ENCODE measurements at regions not wholly inside any gene's neighbourhood (a gene's known extent, or its start where the extent isn't known, plus 50 kb on each side); places are given as distances from the start of the nearest gene placed in this dataset.

DNA sequence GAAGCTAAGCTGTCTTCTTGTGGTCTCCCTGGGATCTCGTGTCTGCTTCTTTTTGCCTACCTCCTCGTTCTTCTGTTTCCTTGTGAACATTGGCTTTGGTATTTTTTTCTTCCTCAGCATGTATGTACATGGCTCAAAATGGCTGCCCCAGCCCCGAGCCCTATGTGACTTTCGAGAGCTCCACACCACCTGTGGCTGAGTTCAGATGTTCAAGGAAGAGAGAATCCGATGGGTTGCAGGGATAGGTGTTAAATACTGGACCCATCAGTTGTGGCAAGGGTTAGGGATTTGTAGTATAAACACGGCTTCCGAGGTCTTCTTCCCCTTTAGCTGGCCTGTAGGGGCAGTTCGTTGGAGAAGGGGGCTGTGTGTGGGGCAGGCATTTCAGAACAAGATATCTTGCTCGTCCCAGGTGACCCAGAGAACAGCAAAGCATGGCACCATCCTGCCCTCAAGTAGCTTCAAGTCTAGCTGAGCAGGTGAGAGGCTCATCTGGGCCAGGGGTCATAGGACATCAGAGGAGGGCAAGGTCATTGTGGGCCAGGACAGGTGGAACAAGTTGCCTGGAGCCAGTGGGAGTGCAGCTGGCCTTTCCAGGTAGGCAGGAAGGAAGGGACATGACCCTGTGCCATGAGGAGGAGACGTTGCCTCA, 57.2 kb upstream of the COMTD1 start:
- H3K4me2 ChIP-seq = no peak overlapping the region
- no peaks in the 10 kb centered on the region for H4K20me1 ChIP-seq (ENCODE audit: insufficient read depth)
- WGBS (ENCODE audit: low lambda C conversion rate) = 88% methylated on average over 10 of the region's 10 CpGs
- no peaks in the 10 kb centered on the region for H3K9me2 ChIP-seq
- no peaks in the 10 kb centered on the region for H3F3A ChIP-seq (replicated peaks; ENCODE audit: insufficient read depth)
- H3K27ac ChIP-seq (ENCODE audit: low read depth in 2 of 2, low read length in 1 of 2) = no peak overlapping the region
- CTCF ChIA-PET = interaction anchor here (0.8 to 3.1 kb wide), 2 partner anchors 11 to 744 kb away, joined by 3 to 10 read pairs; no protein-coding TSS in a partner anchor
- H3K27me3 ChIP-seq (ENCODE audit: insufficient read depth) = no peaks in the 10 kb centered on the region
- H3K4me3 ChIP-seq (ENCODE audit: low read depth in 2 of 2, low read length in 1 of 2) = no peak overlapping the region
- POLR2A ChIA-PET = no interaction called here
- no peak overlapping the region for H2AFZ ChIP-seq (ENCODE audit: low read depth)
- H3K79me2 ChIP-seq (ENCODE audit: insufficient read depth) = no peaks in the 10 kb centered on the region
- TF ChIP-seq NRF1 (IDR thresholded peaks at IDR 0.05; ENCODE audit: low read depth, low read length) (no peak), RAD21 (IDR thresholded peaks at IDR 0.05; ENCODE audit: low read length) (no peak), TCF12 (IDR thresholded peaks at IDR 0.05) (no peak), GATA2 (CRISPR knock-in tag; IDR thresholded peaks at IDR 0.05) (no peak), JUND (IDR thresholded peaks at IDR 0.05) (no peak), CHD2 (IDR thresholded peaks at IDR 0.05; ENCODE audit: low read length, partially characterized antibody) (no peak), FOSL2 (IDR thresholded peaks at IDR 0.05; ENCODE audit: borderline replicate concordance, low read depth) (no peak), RFX5 (IDR thresholded peaks at IDR 0.05; ENCODE audit: low read length) (no peak), TEAD4 (IDR thresholded peaks at IDR 0.05; ENCODE audit: borderline replicate concordance, insufficient read depth) (no peak), EP300 (IDR thresholded peaks at IDR 0.05; ENCODE audit: borderline replicate concordance in 1 of 2, low read depth in 1 of 2, low read length in 1 of 2) (no peak), MEF2A (IDR thresholded peaks at IDR 0.05; ENCODE audit: borderline replicate concordance, low read depth) (no peak), MXI1 (IDR thresholded peaks at IDR 0.05; ENCODE audit: low read depth, low read length) (no peak), YY1 (IDR thresholded peaks at IDR 0.05; ENCODE audit: low read depth) (no peak), TAF1 (IDR thresholded peaks at IDR 0.05; ENCODE audit: borderline replicate concordance, low read depth, low read length) (no peak), USF2 (IDR thresholded peaks at IDR 0.05; ENCODE audit: borderline replicate concordance, low read depth, low read length) (no peak), FOXM1 (IDR thresholded peaks at IDR 0.05; ENCODE audit: low read depth) (no peak)
- TF ChIP-seq, protein P1, sequence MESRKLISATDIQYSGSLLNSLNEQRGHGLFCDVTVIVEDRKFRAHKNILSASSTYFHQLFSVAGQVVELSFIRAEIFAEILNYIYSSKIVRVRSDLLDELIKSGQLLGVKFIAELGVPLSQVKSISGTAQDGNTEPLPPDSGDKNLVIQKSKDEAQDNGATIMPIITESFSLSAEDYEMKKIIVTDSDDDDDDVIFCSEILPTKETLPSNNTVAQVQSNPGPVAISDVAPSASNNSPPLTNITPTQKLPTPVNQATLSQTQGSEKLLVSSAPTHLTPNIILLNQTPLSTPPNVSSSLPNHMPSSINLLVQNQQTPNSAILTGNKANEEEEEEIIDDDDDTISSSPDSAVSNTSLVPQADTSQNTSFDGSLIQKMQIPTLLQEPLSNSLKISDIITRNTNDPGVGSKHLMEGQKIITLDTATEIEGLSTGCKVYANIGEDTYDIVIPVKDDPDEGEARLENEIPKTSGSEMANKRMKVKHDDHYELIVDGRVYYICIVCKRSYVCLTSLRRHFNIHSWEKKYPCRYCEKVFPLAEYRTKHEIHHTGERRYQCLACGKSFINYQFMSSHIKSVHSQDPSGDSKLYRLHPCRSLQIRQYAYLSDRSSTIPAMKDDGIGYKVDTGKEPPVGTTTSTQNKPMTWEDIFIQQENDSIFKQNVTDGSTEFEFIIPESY (IDR thresholded peaks at IDR 0.05; ENCODE audit: borderline replicate concordance, low read depth) = no peak
- TF ChIP-seq, protein P2, sequence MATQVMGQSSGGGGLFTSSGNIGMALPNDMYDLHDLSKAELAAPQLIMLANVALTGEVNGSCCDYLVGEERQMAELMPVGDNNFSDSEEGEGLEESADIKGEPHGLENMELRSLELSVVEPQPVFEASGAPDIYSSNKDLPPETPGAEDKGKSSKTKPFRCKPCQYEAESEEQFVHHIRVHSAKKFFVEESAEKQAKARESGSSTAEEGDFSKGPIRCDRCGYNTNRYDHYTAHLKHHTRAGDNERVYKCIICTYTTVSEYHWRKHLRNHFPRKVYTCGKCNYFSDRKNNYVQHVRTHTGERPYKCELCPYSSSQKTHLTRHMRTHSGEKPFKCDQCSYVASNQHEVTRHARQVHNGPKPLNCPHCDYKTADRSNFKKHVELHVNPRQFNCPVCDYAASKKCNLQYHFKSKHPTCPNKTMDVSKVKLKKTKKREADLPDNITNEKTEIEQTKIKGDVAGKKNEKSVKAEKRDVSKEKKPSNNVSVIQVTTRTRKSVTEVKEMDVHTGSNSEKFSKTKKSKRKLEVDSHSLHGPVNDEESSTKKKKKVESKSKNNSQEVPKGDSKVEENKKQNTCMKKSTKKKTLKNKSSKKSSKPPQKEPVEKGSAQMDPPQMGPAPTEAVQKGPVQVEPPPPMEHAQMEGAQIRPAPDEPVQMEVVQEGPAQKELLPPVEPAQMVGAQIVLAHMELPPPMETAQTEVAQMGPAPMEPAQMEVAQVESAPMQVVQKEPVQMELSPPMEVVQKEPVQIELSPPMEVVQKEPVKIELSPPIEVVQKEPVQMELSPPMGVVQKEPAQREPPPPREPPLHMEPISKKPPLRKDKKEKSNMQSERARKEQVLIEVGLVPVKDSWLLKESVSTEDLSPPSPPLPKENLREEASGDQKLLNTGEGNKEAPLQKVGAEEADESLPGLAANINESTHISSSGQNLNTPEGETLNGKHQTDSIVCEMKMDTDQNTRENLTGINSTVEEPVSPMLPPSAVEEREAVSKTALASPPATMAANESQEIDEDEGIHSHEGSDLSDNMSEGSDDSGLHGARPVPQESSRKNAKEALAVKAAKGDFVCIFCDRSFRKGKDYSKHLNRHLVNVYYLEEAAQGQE (IDR thresholded peaks at IDR 0.05; ENCODE audit: low read depth, low read length) = no peak
- H3K36me3 ChIP-seq (replicated peaks in 1 of 2; ENCODE audit: control insufficient read depth in 1 of 2, insufficient read depth in 2 of 2, low read length in 1 of 2) = no peaks in the 10 kb centered on the region
- peaks cover 5 to 19% of the 10 kb centered on the region in 2 experiments; a peak in 3 of 4 replicates for H3K4me1 ChIP-seq (ENCODE audit: control insufficient read depth in 1 of 2, insufficient read depth in 2 of 2, low read depth in 1 of 2, low read length in 1 of 2)
- H3K9me3 ChIP-seq = no peaks in the 10 kb centered on the region
- no peak overlapping the region for H3K9ac ChIP-seq
- no peak for DNase-seq

All from SK-N-SH (cell line).